Gastroesophageal sphincter (tissue), 4 donors: ENCODE measurements at regions not wholly inside any gene's neighbourhood (a gene's known extent, or its start where the extent isn't known, plus 50 kb on each side); places are given as distances from the start of the nearest gene placed in this dataset.

Source experiments
- ATAC-seq: fragments of 150-250 bp; one replicate; pipeline ENCODE4 v1.9.1; 2016; ENCODE audit warnings: mild to moderate bottlenecking, moderate library complexity
- H3K27ac ChIP-seq, 4 donors: fragments of 200-600 bp; sonication (generic) in 3 of 4; 1 replicate in 3 of 4; 2 replicates in 1 of 4; pipeline ENCODE4 v1.5.1; 2016 to 2019
- H3K27me3 ChIP-seq: fragments of 200-600 bp; sonication (generic); one replicate; pipeline ENCODE4 v1.5.1; 2019
- H3K36me3 ChIP-seq, 2 donors: fragments of 200-600 bp; sonication (generic); one replicate each; pipeline ENCODE4 v1.5.1; 2019; ENCODE audit warnings: control low read depth in 1 of 2
- H3K4me1 ChIP-seq, 3 donors: fragments of 200-600 bp; sonication (generic); 1 replicate in 2 of 3; 2 replicates in 1 of 3; pipeline ENCODE4 v1.5.1; 2016 to 2019; ENCODE audit warnings: control low read depth in 2 of 3
- H3K4me3 ChIP-seq, 2 donors: fragments of 200-600 bp; sonication (generic); one replicate each; pipeline ENCODE4 v1.5.1; 2019; ENCODE audit warnings: mild to moderate bottlenecking in 1 of 2, moderate library complexity in 1 of 2
- H3K9me3 ChIP-seq, 3 donors: fragments of 200-600 bp; sonication (generic); one replicate each; pipeline ENCODE4 v1.5.1; 2017 to 2019; ENCODE audit warnings: control low read depth in 2 of 3
- EP300 ChIP-seq: sonication (generic); formaldehyde crosslinking; IDR thresholded peaks from one replicate; pipeline ENCODE4 v1.6.1; 2017; ENCODE audit warnings: antibody characterized with exemption, mild to moderate bottlenecking
- POLR2A ChIP-seq, 2 donors: fragments of 450-650 bp; IDR thresholded peaks; one replicate each; pipeline ENCODE4 v1.6.1; 2017; ENCODE audit warnings: antibody characterized with exemption in 2 of 2, mild to moderate bottlenecking in 2 of 2, moderate library complexity in 1 of 2
- POLR2AphosphoS5 ChIP-seq: sonication (generic); formaldehyde crosslinking; IDR thresholded peaks from one replicate; pipeline ENCODE4 v1.6.1; 2017; ENCODE audit warnings: antibody characterized with exemption
- WGBS, 2 donors: methylation state at CpG; one replicate each; pipeline ENCODE4 v1.1.5; 2018; ENCODE audit warnings: low coverage in 1 of 2; 5-methylcytosine and 5-hydroxymethylcytosine counted together
- TF ChIP-seq, protein P1 (sequence below), 4 experiments: fragments of 200-600 bp in 2 of 4; fragments of 450-650 bp in 2 of 4; sonication (generic) in 1 of 4; IDR thresholded peaks; one replicate each; pipeline ENCODE4 v1.5.1; 2017 to 2019; ENCODE audit warnings: antibody characterized with exemption in 4 of 4, mild to moderate bottlenecking in 2 of 4, moderate library complexity in 2 of 4

DNA sequence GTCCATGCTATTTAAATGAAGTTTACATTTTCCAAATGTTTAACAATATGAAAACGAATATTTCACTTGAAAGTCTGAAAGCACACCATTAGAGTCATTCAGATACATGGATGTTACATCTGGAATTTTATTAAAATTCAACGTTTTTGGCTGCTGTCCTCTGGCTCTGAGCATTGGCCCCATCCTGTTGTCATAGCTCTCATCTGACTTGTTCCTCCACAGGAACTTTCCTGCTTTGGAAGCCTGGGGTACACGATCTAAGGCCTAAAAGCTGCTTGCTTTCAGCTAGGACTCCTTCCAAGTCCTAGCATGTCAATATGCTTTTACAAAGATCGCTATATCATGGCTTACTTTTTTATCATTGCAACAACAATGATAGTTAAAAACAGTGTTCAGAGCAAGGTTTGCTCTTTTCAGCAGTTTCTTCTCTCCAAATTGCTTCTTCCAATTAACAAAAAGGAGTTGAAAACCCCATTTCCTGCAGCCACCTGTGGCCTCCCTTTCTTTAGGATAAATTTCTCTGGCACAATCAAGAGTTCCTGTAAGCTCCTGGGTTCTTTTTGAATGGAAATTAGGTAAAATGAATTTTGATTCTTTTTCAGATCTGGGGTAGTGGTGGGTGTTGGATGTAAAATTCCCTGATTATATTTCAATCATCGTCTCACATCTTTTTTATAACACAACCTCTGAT is 413.4 kb upstream of the AGA start:
- H3K36me3 ChIP-seq, result no peaks in the 10 kb centered on the region
- no peaks in the 10 kb centered on the region for H3K4me1 ChIP-seq
- no peak for ATAC-seq
- no peaks in the 10 kb centered on the region for H3K9me3 ChIP-seq
- TF ChIP-seq, protein P1, sequence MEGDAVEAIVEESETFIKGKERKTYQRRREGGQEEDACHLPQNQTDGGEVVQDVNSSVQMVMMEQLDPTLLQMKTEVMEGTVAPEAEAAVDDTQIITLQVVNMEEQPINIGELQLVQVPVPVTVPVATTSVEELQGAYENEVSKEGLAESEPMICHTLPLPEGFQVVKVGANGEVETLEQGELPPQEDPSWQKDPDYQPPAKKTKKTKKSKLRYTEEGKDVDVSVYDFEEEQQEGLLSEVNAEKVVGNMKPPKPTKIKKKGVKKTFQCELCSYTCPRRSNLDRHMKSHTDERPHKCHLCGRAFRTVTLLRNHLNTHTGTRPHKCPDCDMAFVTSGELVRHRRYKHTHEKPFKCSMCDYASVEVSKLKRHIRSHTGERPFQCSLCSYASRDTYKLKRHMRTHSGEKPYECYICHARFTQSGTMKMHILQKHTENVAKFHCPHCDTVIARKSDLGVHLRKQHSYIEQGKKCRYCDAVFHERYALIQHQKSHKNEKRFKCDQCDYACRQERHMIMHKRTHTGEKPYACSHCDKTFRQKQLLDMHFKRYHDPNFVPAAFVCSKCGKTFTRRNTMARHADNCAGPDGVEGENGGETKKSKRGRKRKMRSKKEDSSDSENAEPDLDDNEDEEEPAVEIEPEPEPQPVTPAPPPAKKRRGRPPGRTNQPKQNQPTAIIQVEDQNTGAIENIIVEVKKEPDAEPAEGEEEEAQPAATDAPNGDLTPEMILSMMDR (IDR thresholded peaks at IDR 0.05), result no peak
- TF ChIP-seq POLR2AphosphoS5, result no peak
- TF ChIP-seq POLR2A (IDR thresholded peaks at IDR 0.05), result no peak
- no peak for TF ChIP-seq EP300
- no peak overlapping the region for H3K4me3 ChIP-seq
- no peak overlapping the region for H3K27ac ChIP-seq
- 50 to 64% methylated on average over 5 of the region's 5 CpGs for WGBS, 2 donors
- no peaks in the 10 kb centered on the region for H3K27me3 ChIP-seq

- H3K27me3 ChIP-seq, result no peaks in the 10 kb centered on the region
- no peak overlapping the region for H3K27ac ChIP-seq
- H3K36me3 ChIP-seq, result no peaks in the 10 kb centered on the region
- H3K4me3 ChIP-seq, result no peak overlapping the region
- ATAC-seq, result no peak
- no peaks in the 10 kb centered on the region for H3K4me1 ChIP-seq
- TF ChIP-seq POLR2A (IDR thresholded peaks at IDR 0.05), result no peak
- TF ChIP-seq EP300, result no peak
- TF ChIP-seq, protein P1 (IDR thresholded peaks at IDR 0.05), result no peak
- no peak for TF ChIP-seq POLR2AphosphoS5
- H3K9me3 ChIP-seq, result no peaks in the 10 kb centered on the region
These were observed 417.9 kb upstream of the AGA start for GRCh38 chr4:177860171-177860570.

- TF ChIP-seq POLR2A (IDR thresholded peaks at IDR 0.05) (no peak), POLR2AphosphoS5 (no peak), EP300 (no peak)
- TF ChIP-seq, protein P1 (IDR thresholded peaks at IDR 0.05), result no peak
- Histone ChIP-seq H3K27ac (no peak overlapping the region), H3K9me3 (no peaks in the 10 kb centered on the region), H3K4me3 (no peak overlapping the region), H3K36me3 (no peaks in the 10 kb centered on the region), H3K4me1 (no peaks in the 10 kb centered on the region), H3K27me3 (no peaks in the 10 kb centered on the region)
- ATAC-seq, result no peak
- WGBS, 2 donors, result 92 to 100% methylated on average over 2 to 5 of the region's 18 CpGs
These were observed 419.4 kb upstream of the AGA start for GRCh38 chr4:177861551-177862094.

DNA sequence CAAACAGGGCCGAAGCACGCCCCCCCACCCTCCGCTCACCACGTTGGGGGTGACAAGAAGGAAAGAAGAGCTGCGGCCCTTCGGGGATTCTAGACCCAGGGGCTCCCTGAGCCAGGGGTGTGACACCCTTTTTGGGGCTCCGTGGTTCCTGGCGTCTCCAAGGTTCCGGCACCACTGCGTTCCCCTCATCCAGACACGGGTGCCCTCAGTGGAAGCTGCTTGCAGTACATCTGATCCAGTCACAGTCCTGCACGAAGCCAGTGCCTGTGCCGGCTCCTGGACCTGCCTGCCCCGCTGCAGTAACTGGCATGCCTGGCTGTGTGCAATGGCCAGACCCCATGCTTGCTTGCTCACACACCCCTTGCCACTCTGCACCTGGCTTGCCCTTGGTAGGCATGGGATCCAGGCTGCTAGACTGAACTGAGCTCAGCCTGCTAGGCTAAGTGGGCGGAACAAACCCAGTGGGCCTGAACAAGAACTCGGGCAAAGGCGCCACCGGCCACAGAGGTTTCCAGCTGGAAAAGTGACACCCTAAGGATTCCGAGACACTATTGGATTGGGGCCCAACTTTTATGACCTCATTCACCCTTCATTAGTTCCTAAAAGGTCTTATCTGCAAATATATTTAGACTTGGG is 420.4 kb upstream of the AGA start:
- no peaks in the 10 kb centered on the region for H3K36me3 ChIP-seq
- H3K4me1 ChIP-seq, result no peaks in the 10 kb centered on the region
- no peaks in the 10 kb centered on the region for H3K27me3 ChIP-seq
- TF ChIP-seq, protein P1 (IDR thresholded peaks at IDR 0.05), result no peak
- TF ChIP-seq POLR2A (IDR thresholded peaks at IDR 0.05) (no peak), POLR2AphosphoS5 (no peak), EP300 (no peak)
- 84 to 100% methylated on average over 1 to 6 of the region's 19 CpGs for WGBS, 2 donors
- no peak overlapping the region for H3K27ac ChIP-seq
- no peaks in the 10 kb centered on the region for H3K9me3 ChIP-seq
- ATAC-seq, result no peak
- H3K4me3 ChIP-seq, result no peak overlapping the region

DNA sequence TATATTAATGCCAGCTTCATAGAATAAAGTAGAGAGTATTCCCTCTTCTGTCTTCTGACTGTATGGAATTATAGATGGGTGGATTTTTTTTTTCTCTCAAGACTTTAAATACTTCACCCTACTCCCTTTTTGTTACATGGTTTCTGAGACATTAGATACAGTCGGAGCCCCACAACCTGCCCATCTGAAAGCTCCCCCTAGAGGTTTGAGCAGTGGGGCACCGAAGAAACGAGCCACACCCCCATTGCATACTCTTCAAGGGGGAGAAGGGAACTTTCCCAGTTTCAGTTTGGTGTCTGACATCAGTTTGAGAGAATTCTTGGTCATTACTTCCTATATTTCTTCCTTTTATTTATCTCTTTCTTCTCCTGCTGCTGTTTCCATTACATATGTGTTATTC is 437.6 kb upstream of the AGA start:
- no peak for TF ChIP-seq POLR2AphosphoS5
- TF ChIP-seq POLR2A (IDR thresholded peaks at IDR 0.05), result no peak
- TF ChIP-seq, protein P1 (IDR thresholded peaks at IDR 0.05), result no peak
- no peak for TF ChIP-seq EP300
- no peak overlapping the region for H3K4me3 ChIP-seq

More for the DNA sequence above, 437.6 kb upstream of the AGA start:
- 50% methylated on average over 3 of the region's 3 CpGs; no CpG with 5 or more reads in 1 of the 2 donors for WGBS, 2 donors
- Histone ChIP-seq H3K4me1 (no peaks in the 10 kb centered on the region), H3K36me3 (no peaks in the 10 kb centered on the region), H3K27ac (no peak overlapping the region), H3K9me3 (no peaks in the 10 kb centered on the region), H3K27me3 (no peaks in the 10 kb centered on the region)
- no peak for ATAC-seq
